ENCODE measurements at regions not wholly inside any gene's neighbourhood (a gene's known extent, or its start where the extent isn't known, plus 50 kb on each side); places are given as distances from the start of the nearest gene placed in this dataset.

GRCh38 chr1:175840787-175841186 lies 97.4 kb upstream of the TNR start:
- H3K36me3 ChIP-seq (ENCODE audit: control insufficient read depth in 2 of 2, insufficient read depth in 1 of 2, low read length in 2 of 2): no peaks in the 10 kb centered on the region
- ChIA-PET CTCF (interaction anchor here (0.5 to 1.2 kb wide), 2 partner anchors 47 to 692 kb away, joined by 3 to 4 read pairs; no protein-coding TSS in a partner anchor), POLR2A (no interaction called here)
- H3K9me3 ChIP-seq (ENCODE audit: control insufficient read depth, insufficient read depth, low read depth, low read length): no peaks in the 10 kb centered on the region
- TF ChIP-seq ZNF692 (tag by site-specific recombination; IDR thresholded peaks at IDR 0.05): no peak
- no peak for TF ChIP-seq OVOL3 (tag by site-specific recombination; IDR thresholded peaks at IDR 0.05)
- no peak for TF ChIP-seq RBAK (tag by site-specific recombination; IDR thresholded peaks at IDR 0.05)
- no peak for TF ChIP-seq ZNF221 (tag by site-specific recombination; IDR thresholded peaks at IDR 0.05; ENCODE audit: borderline replicate concordance)
- TF ChIP-seq HOXD13 (CRISPR knock-in tag; IDR thresholded peaks at IDR 0.05; ENCODE audit: borderline replicate concordance): no peak
- TF ChIP-seq ZNF18 (tag by site-specific recombination; IDR thresholded peaks at IDR 0.05): no peak
- no peak for TF ChIP-seq ZBTB8A (tag by site-specific recombination; IDR thresholded peaks at IDR 0.05)
- TF ChIP-seq ZNF707 (tag by site-specific recombination; IDR thresholded peaks at IDR 0.05): no peak
- no peak for TF ChIP-seq ZNF140 (tag by site-specific recombination; IDR thresholded peaks at IDR 0.05)
- TF ChIP-seq, protein P1, sequence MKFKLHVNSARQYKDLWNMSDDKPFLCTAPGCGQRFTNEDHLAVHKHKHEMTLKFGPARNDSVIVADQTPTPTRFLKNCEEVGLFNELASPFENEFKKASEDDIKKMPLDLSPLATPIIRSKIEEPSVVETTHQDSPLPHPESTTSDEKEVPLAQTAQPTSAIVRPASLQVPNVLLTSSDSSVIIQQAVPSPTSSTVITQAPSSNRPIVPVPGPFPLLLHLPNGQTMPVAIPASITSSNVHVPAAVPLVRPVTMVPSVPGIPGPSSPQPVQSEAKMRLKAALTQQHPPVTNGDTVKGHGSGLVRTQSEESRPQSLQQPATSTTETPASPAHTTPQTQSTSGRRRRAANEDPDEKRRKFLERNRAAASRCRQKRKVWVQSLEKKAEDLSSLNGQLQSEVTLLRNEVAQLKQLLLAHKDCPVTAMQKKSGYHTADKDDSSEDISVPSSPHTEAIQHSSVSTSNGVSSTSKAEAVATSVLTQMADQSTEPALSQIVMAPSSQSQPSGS (tag by site-specific recombination; IDR thresholded peaks at IDR 0.05; ENCODE audit: low read depth): no peak
- no peak for TF ChIP-seq ZSCAN23 (tag by site-specific recombination; IDR thresholded peaks at IDR 0.05)
- no peak for TF ChIP-seq ZSCAN30 (tag by site-specific recombination; IDR thresholded peaks at IDR 0.05)
- no peak for TF ChIP-seq KLF7 (tag by site-specific recombination; IDR thresholded peaks at IDR 0.05; ENCODE audit: borderline replicate concordance)
- TF ChIP-seq ZNF544 (tag by site-specific recombination; IDR thresholded peaks at IDR 0.05): no peak
- TF ChIP-seq ZNF311 (tag by site-specific recombination; IDR thresholded peaks at IDR 0.05; ENCODE audit: borderline replicate concordance): no peak
- no peak for TF ChIP-seq ZNF514 (tag by site-specific recombination; IDR thresholded peaks at IDR 0.05)
- TF ChIP-seq ZNF596 (tag by site-specific recombination; IDR thresholded peaks at IDR 0.05): no peak
- no peak for TF ChIP-seq ZBTB48 (tag by site-specific recombination; IDR thresholded peaks at IDR 0.05)
- no peak for TF ChIP-seq ZNF112 (tag by site-specific recombination; IDR thresholded peaks at IDR 0.05)
- TF ChIP-seq ZNF10 (tag by site-specific recombination; IDR thresholded peaks at IDR 0.05): no peak
- H3K4me3 ChIP-seq (ENCODE audit: low read depth, low read length): no peak overlapping the region
- no peak overlapping the region for H3K27ac ChIP-seq (ENCODE audit: extremely low read depth, low read depth, low read length)
- H3K4me1 ChIP-seq (ENCODE audit: control insufficient read depth, insufficient read depth, low read length): peaks cover 23% of the 10 kb centered on the region

GRCh38 chr1:175839779-175840669 lies 96.6 kb upstream of the TNR start:
- ChIA-PET CTCF (interaction anchor here (1.2 kb wide), 1 partner anchor 48 kb away, joined by 4 read pairs; no protein-coding TSS in a partner anchor), POLR2A (interaction anchor here (0.6 kb wide), 1 partner anchor 110 kb away, joined by 3 read pairs; no protein-coding TSS in a partner anchor)
- peak overlapping the region; percentile 45; the same call in 1 of the 2 replicates for H3K27ac ChIP-seq (ENCODE audit: extremely low read depth, low read depth, low read length)
- H3K4me1 ChIP-seq (ENCODE audit: control insufficient read depth, insufficient read depth, low read length): peaks cover 23% of the 10 kb centered on the region
- H3K36me3 ChIP-seq (ENCODE audit: control insufficient read depth in 2 of 2, insufficient read depth in 1 of 2, low read length in 2 of 2): no peaks in the 10 kb centered on the region
- no peaks in the 10 kb centered on the region for H3K9me3 ChIP-seq (ENCODE audit: control insufficient read depth, insufficient read depth, low read depth, low read length)
- no peak overlapping the region for H3K4me3 ChIP-seq (ENCODE audit: low read depth, low read length)
- TF ChIP-seq PRDM1 (tag by site-specific recombination; IDR thresholded peaks at IDR 0.05) (no peak), INSM2 (tag by site-specific recombination; IDR thresholded peaks at IDR 0.05) (peak; percentile 62), YY1 (tag by site-specific recombination; IDR thresholded peaks at IDR 0.05) (no peak), ZNF76 (tag by site-specific recombination; IDR thresholded peaks at IDR 0.05; ENCODE audit: borderline replicate concordance, low read depth) (no peak), ZNF488 (tag by site-specific recombination; IDR thresholded peaks at IDR 0.05) (no peak), ZNF23 (tag by site-specific recombination; IDR thresholded peaks at IDR 0.05; ENCODE audit: borderline replicate concordance) (no peak), ZNF776 (tag by site-specific recombination; IDR thresholded peaks at IDR 0.05; ENCODE audit: borderline replicate concordance) (no peak), ZNF132 (tag by site-specific recombination; IDR thresholded peaks at IDR 0.05; ENCODE audit: borderline replicate concordance) (no peak), ZNF335 (tag by site-specific recombination; conservative IDR thresholded peaks at IDR 0.05) (peak; percentile 49)
